Right lobe of liver (tissue), 6 donors: ENCODE measurements at regions not wholly inside any gene's neighbourhood (a gene's known extent, or its start where the extent isn't known, plus 50 kb on each side); places are given as distances from the start of the nearest gene placed in this dataset.

Experiments
- ATAC-seq, 4 donors: fragments of 200-7000 bp; cut with Tn5 transposase; one replicate each; pipeline ENCODE4 v1.9.1; 2020; ENCODE audit warnings: mild to moderate bottlenecking in 4 of 4, moderate library complexity in 4 of 4
- DNase-seq, 3 donors: peaks; one replicate each; pipeline ENCODE4 v3.0.0-alpha.2; 2020
- H3K27ac ChIP-seq, 3 donors: fragments of 200-600 bp; one replicate each; pipeline ENCODE4 v1.8.0; 2022
- H3K27me3 ChIP-seq, 2 donors: fragments of 200-600 bp; one replicate each; pipeline ENCODE4 v1.8.0; 2022
- H3K36me3 ChIP-seq, 4 donors: fragments of 200-600 bp; sonication (generic) in 1 of 4; one replicate each; pipeline versions ENCODE4 v1.5.1 to v1.8.0; 2017 to 2022; ENCODE audit warnings: control low read depth in 1 of 4
- H3K4me1 ChIP-seq, 4 donors: fragments of 200-600 bp; sonication (generic) in 1 of 4; one replicate each; pipeline versions ENCODE4 v1.5.1 to v1.8.0; 2017 to 2022; ENCODE audit warnings: control low read depth in 1 of 4
- H3K4me3 ChIP-seq, 3 donors: fragments of 200-600 bp; one replicate each; pipeline ENCODE4 v1.8.0; 2022
- H3K9me3 ChIP-seq, 4 donors: fragments of 200-600 bp; sonication (generic) in 1 of 4; one replicate each; pipeline versions ENCODE4 v1.5.1 to v1.8.0; 2017 to 2022; ENCODE audit warnings: control low read depth in 1 of 4
- POLR2A ChIP-seq: fragments of 450-650 bp; IDR thresholded peaks from one replicate; pipeline ENCODE4 v1.6.1; 2017; ENCODE audit warnings: antibody characterized with exemption, mild to moderate bottlenecking
- WGBS: methylation state at CpG from one replicate; pipeline ENCODE4 v1.1.6; 2018; ENCODE audit warnings: low coverage, low lambda C conversion rate; ENCODE audit not compliant: insufficient coverage; ENCODE audit errors: missing lambda C conversion rate; 5-methylcytosine and 5-hydroxymethylcytosine counted together
- intact Hi-C, 2 donors: fragments of 100-400 bp; cut with DNase I; formaldehyde crosslinking; loops; one replicate each; pipeline versions ENCODE4 v1.11.2 to v1.14.1; 2022
- TF ChIP-seq, protein P1 (sequence below), 4 donors: fragments of 200-600 bp in 3 of 4; fragments of 450-650 bp in 1 of 4; IDR thresholded peaks; one replicate each; pipeline versions ENCODE4 v1.5.1 to v1.8.0; 2016 to 2022; ENCODE audit warnings: antibody characterized with exemption in 4 of 4, mild to moderate bottlenecking in 2 of 4
- donor health status: DM: no; HTN: yes; CAD: no.
- donor health status: DM: no; HTN: no; CAD: no.
- donor health status: DM: no; HTN: no; CAD: no.
- donor health status: DM: no; HTN: yes; CAD: no.
- donor health status: DM: no; HTN: yes; CAD: no.

DNA sequence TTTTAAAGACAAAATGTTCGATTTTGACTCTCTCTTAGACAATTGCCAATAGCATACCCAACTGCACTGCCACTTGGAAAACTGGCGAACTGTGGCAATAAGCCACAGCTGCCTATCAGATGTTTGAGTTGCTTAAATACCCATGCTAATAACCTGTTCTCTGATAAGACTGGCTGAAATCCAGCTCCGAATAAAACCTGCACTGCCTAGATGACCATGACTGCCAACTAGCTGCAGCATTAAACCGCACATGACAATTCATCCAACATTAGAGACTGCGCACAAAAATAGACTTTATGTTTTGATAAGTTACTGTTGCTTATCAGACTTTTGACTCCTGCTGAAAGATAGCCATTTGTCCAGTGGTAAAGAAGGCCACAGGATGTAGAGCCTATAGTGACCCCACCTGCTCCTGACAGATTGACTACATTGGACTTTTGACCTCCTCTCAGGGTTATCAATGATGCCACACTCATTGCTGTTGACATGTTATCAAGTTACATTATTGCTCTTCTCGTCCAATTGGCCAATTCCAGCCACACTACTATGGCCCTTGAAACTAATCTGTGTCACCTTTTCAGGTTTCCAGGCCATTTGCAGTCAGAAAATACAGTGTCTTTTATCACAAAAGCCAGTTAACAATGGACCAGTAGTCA is 299.0 kb downstream of the HGF start:
- no peak overlapping the region for H3K4me3 ChIP-seq
- H3K4me1 ChIP-seq, result peaks cover 0 to 5% (median 0%) of the 10 kb centered on the region in 4 donors
- intact Hi-C loops, result no loop called here
- no peaks in the 10 kb centered on the region for H3K9me3 ChIP-seq
- no peak for DNase-seq
- TF ChIP-seq POLR2A, result no peak
- TF ChIP-seq, protein P1, sequence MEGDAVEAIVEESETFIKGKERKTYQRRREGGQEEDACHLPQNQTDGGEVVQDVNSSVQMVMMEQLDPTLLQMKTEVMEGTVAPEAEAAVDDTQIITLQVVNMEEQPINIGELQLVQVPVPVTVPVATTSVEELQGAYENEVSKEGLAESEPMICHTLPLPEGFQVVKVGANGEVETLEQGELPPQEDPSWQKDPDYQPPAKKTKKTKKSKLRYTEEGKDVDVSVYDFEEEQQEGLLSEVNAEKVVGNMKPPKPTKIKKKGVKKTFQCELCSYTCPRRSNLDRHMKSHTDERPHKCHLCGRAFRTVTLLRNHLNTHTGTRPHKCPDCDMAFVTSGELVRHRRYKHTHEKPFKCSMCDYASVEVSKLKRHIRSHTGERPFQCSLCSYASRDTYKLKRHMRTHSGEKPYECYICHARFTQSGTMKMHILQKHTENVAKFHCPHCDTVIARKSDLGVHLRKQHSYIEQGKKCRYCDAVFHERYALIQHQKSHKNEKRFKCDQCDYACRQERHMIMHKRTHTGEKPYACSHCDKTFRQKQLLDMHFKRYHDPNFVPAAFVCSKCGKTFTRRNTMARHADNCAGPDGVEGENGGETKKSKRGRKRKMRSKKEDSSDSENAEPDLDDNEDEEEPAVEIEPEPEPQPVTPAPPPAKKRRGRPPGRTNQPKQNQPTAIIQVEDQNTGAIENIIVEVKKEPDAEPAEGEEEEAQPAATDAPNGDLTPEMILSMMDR (IDR thresholded peaks at IDR 0.05), result no peak
- 39% methylated on average over 6 of the region's 6 CpGs for WGBS
- no peaks in the 10 kb centered on the region for H3K27me3 ChIP-seq
- peak; percentile 21 to 53 (median 30) for ATAC-seq
- no peak overlapping the region for H3K27ac ChIP-seq
- no peaks in the 10 kb centered on the region for H3K36me3 ChIP-seq

DNA sequence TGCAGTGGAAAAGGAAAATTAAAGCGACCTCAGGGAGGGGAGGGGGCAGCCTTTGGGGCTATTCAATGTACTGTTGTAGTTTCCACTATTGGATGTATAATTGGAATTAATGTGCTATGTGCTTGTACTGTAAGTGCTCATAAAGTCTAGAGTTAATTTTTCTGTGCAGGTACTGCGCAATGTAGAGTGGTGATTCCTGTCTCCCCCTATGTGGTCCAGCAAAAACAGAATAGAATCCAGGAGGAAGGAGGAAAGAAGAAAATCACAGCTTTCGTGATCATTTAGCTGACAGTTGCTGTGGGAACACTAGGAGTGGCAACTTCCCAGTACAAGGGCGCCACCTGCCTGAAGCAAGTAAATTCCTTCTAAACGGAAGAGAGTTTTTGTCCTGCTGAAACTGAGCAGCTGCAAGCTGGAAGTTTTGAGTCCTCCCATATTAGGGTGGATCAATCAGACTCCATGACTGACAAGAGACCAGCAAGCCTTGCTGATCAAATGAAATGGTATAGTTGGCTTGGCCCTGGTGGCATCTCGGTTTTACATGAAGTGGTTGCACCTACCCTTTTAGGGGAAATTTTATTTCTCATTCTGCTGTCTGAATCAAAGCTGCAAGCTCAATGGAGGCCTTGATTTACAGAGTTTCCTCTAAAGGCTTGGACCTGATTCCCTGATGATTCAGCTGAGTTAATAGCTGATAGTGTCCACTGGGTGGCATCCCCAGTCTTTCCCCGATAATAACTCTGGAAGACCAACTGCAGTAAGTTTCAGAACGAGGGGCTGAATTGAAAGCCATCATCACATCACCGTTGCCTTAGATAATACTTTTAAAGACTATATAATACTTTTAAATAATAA is 299.8 kb downstream of the HGF start:
- Histone ChIP-seq H3K9me3 (no peaks in the 10 kb centered on the region), H3K4me1 (peaks cover 0 to 5% (median 0%) of the 10 kb centered on the region in 4 donors), H3K4me3 (no peak overlapping the region), H3K27me3 (no peaks in the 10 kb centered on the region), H3K27ac (no peak overlapping the region), H3K36me3 (no peaks in the 10 kb centered on the region)
- WGBS, result 26% methylated on average over 9 of the region's 9 CpGs
- intact Hi-C loops, result no loop called here
- ATAC-seq, result peak; percentile 90 to 95 (median 93)
- no peak for TF ChIP-seq POLR2A
- TF ChIP-seq, protein P1 (IDR thresholded peaks at IDR 0.05), result peak; percentile 59 to 69 (median 68)
- DNase-seq, result peak; percentile 67 to 72 (median 68)

DNA sequence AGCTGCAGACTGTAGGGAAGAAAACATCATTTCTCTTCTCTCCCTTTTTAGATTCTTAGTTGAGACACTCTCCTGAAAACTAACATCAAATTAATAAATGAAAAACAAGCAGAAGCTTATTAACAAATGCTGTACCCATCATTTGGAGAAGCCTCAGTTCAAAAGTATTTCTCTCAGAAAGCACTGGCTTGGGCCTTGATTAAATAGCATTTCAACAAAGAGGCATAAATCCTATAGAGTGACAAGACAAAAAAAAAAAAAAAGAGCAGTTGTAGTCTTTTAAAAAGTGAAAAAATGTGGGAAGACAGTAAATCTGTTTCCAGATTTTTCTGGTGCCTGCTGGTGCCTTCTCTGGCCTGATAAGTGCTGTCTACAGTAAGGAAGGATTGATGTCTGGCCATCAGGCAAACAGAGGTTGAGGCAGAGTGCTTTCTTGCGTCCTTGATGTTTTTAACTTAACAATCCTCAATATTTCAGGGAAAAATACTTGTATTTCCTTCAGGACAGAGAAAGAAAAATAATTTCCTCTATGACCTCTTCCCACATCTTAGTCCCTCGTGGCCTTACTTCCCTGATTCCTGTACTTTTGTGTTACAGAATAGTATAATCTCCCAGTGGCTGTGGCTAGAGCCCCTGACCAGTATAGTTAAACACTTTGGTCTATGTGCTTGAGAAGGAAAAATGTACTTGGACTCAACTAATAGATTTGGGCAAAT is 300.5 kb downstream of the HGF start:
- intact Hi-C loops, result no loop called here
- 44% methylated on average over 2 of the region's 2 CpGs for WGBS
- Histone ChIP-seq H3K27ac (no peak overlapping the region), H3K36me3 (no peaks in the 10 kb centered on the region), H3K4me3 (no peak overlapping the region), H3K9me3 (no peaks in the 10 kb centered on the region), H3K27me3 (no peaks in the 10 kb centered on the region), H3K4me1 (peaks cover 0 to 5% (median 0%) of the 10 kb centered on the region in 4 donors)
- no peak for DNase-seq
- ATAC-seq, result no peak
- TF ChIP-seq, protein P1 (IDR thresholded peaks at IDR 0.05), result no peak
- no peak for TF ChIP-seq POLR2A

DNA sequence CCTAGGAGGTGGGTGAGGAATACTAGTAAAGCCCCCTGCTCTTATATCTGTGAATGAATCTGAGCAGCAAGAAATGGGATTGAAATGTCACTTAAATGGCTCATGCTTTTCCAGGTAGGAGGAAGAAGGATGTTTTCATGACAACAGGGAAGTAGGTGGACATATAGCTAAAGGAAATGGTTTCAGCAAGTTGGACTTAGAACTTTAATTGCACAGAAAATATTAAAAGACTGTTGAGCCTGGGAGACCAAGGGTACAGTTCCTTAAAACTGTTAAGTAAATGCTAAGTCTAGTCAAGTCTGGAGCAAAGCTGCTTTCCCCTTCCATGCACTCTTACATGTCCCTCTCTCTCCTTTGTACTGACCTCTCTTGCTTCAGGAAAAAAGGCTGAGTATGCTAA is 301.3 kb downstream of the HGF start:
- ATAC-seq (no peak), DNase-seq (no peak)
- Histone ChIP-seq H3K4me1 (peaks cover 0 to 5% (median 0%) of the 10 kb centered on the region in 4 donors), H3K4me3 (no peak overlapping the region), H3K27me3 (no peaks in the 10 kb centered on the region), H3K36me3 (no peaks in the 10 kb centered on the region), H3K9me3 (no peaks in the 10 kb centered on the region), H3K27ac (no peak overlapping the region)
- intact Hi-C loops, result no loop called here
- TF ChIP-seq, protein P1 (IDR thresholded peaks at IDR 0.05), result no peak
- no peak for TF ChIP-seq POLR2A
